ENCODE measurements at regions not wholly inside any gene's neighbourhood (a gene's known extent, or its start where the extent isn't known, plus 50 kb on each side); places are given as distances from the start of the nearest gene placed in this dataset.

DNA sequence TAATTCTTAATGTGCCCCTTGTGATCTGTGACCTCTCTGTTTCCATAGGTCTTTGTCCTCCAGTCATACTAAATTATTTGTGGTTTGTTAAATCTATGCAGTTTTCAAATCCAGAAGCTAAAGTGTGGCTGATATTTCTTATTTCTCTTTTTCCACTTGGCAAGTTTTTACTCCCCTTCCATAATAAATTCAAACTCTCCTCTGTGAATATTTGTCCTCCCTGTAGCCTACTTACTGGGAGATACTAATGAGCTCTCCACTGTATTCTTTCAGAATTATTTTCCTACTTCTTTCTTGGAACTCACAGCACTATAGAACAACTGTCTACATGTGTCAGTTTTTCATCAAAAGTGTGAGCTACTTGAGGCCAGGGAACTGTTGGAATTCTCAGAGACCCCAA lies 430.8 kb upstream of the PTBP2 start:
- DNase-seq (ENCODE audit: low spot score): no peak
- TF ChIP-seq CTCF (IDR thresholded peaks at IDR 0.05; ENCODE audit: extremely low read depth, missing control alignments): no peak

DNA sequence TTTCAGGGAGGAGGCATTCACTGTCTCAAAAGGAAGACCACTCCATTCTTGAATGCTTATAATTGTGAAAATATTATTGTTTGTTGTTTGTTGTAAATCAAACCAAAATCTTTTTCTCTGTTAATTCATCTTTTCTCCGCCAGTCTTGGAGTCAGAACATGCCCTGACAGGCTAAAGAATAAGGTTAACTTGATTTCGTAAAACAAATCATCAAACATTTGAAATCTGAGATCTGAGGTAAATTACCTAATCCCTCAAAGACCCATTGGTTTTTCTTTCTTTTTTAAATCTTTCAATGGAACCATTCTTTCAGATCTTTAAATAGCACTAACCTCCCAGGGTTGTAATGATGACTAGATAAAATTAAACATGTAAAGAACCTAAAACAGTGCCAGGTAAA lies 430.1 kb upstream of the PTBP2 start:
- no peak for DNase-seq (ENCODE audit: low spot score)
- no peak for TF ChIP-seq CTCF (IDR thresholded peaks at IDR 0.05; ENCODE audit: extremely low read depth, missing control alignments)

GRCh38 chr1:96292141-96292540 lies 429.4 kb upstream of the PTBP2 start:
- TF ChIP-seq CTCF (IDR thresholded peaks at IDR 0.05; ENCODE audit: extremely low read depth, missing control alignments): no peak

DNA sequence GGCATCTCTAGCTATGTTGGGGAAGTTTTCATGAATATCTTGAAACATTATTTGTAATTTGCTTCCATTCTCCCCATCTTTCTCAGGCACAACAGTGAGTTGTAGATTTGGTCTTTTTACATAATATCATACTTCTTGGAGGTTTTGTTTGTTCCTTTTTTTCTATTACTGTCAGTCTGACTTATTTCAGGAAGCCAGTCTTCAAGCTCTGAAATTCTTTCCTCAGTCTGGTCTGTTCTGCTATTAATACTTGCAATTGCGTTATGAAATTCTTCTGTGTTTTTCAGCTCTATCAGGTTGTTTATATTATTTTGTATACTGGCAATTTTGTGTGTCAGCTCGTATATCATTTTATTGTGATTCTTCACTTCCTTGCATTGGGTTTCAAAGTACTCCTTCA lies 424.6 kb upstream of the PTBP2 start:
- TF ChIP-seq CTCF (IDR thresholded peaks at IDR 0.05; ENCODE audit: extremely low read depth, missing control alignments): no peak
- DNase-seq (ENCODE audit: low spot score): no peak

More at GRCh38 chr1:96292141-96292540, 429.4 kb upstream of the PTBP2 start:
- DNase-seq (ENCODE audit: low spot score): no peak

DNA sequence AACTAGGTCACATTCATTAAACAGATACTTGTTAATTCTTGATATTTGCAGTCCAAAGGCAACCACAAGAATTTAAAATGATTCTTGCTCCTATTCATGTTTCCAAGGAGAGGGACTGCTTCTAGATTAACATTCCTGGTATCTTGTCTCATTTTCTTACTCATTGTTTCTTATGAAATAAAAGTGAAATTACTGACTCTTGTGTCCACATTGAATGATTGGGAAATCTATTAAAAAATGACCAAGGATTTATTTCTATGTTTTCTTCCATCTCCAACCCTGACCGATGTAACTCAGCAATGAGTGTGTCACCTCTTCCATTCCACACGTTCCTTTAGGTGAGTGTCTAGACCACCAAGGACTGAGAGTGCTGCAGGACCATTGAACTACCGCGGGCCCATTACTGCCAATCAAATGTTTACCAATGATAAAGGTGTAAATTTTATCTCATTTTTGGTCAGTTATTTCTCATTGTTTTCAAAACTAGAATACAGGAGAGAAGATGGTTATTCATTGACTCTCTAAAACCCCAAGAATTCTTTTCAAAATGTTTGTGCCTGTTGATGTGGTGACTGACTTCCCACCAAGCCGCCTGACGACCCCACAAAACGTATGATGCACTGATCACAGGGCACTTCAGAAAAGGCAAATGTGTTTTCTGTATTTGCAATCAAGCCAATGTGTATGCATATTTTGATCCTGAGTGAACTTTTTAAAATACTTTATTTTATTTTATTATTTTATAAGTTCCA lies 414.6 kb upstream of the PTBP2 start:
- DNase-seq (ENCODE audit: low spot score): no peak
- no peak for TF ChIP-seq CTCF (IDR thresholded peaks at IDR 0.05; ENCODE audit: extremely low read depth, missing control alignments)

DNA sequence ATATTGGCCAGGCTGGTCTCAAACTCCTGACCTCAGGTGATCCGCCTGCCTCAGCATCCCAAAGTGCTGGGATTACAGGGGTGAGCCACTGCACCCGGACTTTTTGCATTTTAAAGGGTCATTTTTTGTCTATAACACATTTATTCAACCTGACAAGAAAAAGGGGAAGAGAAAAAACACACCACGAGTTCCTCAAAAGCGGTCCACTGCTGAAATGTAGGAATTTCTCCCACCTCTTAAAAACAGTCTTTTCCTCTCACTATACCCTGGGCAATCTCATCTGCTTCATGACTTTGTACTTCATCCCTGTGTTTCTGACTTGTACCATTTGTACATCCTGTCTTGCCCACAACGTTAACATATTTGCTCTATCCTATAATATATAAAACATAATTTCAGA lies 413.3 kb upstream of the PTBP2 start:
- DNase-seq (ENCODE audit: low spot score): no peak
- no peak for TF ChIP-seq CTCF (IDR thresholded peaks at IDR 0.05; ENCODE audit: extremely low read depth, missing control alignments)

- no peak for TF ChIP-seq CTCF (IDR thresholded peaks at IDR 0.05; ENCODE audit: extremely low read depth, missing control alignments)
- no peak for DNase-seq (ENCODE audit: low spot score)
These were observed 411.8 kb upstream of the PTBP2 start for GRCh38 chr1:96309783-96310182.

Data from GM20000 (cell line).